Lower lobe of right lung (tissue), 2 donors: ENCODE measurements at regions not wholly inside any gene's neighbourhood (a gene's known extent, or its start where the extent isn't known, plus 50 kb on each side); places are given as distances from the start of the nearest gene placed in this dataset.
"Not testable (repeated sequence)": the region's sequence is repeated elsewhere in the genome, so short reads cannot be mapped to it uniquely, and the experiment has no call there.

Experiments
- ATAC-seq, 2 donors: fragments of 200-7000 bp; cut with Tn5 transposase; one replicate each; pipeline ENCODE4 v1.9.1; 2020 to 2022; ENCODE audit warnings: mild to moderate bottlenecking in 2 of 2, moderate library complexity in 2 of 2
- DNase-seq: peaks from one replicate; pipeline ENCODE4 v3.0.0-alpha.2; 2020
- H3K27ac ChIP-seq: fragments of 200-600 bp; one replicate; pipeline ENCODE4 v1.8.0; 2022
- H3K27me3 ChIP-seq: fragments of 200-600 bp; one replicate; pipeline ENCODE4 v1.8.0; 2022; ENCODE audit warnings: low read depth
- H3K36me3 ChIP-seq: fragments of 200-600 bp; one replicate; pipeline ENCODE4 v1.8.0; 2022; ENCODE audit warnings: mild to moderate bottlenecking
- H3K4me1 ChIP-seq: fragments of 200-600 bp; one replicate; pipeline ENCODE4 v1.8.0; 2022
- H3K4me3 ChIP-seq: fragments of 200-600 bp; one replicate; pipeline ENCODE4 v1.8.0; 2022; ENCODE audit warnings: mild to moderate bottlenecking
- H3K9me3 ChIP-seq: fragments of 200-600 bp; one replicate; pipeline ENCODE4 v1.8.0; 2022
- CTCF ChIP-seq: fragments of 200-600 bp; IDR thresholded peaks from one replicate; pipeline ENCODE4 v1.8.0; 2022; ENCODE audit warnings: antibody characterized with exemption, mild to moderate bottlenecking
- intact Hi-C: fragments of 100-400 bp; cut with DNase I; formaldehyde crosslinking; loops from one replicate; pipeline ENCODE4 v1.11.0; 2022
- donor health status: DM: no; HTN: yes; CAD: no; lungs with severe emphysema.

GRCh38 chr13:22938576-22938975 is 242.2 kb upstream of the SGCG start:
- no peak for TF ChIP-seq CTCF
- DNase-seq (no peak), ATAC-seq (no peak)
- no peaks in the 10 kb centered on the region for H3K9me3 ChIP-seq
- no peaks in the 10 kb centered on the region for H3K36me3 ChIP-seq
- no peaks in the 10 kb centered on the region for H3K27me3 ChIP-seq
- intact Hi-C loops, result no loop called here
- H3K27ac ChIP-seq, result no peak overlapping the region
- H3K4me3 ChIP-seq, result no peak overlapping the region
- H3K4me1 ChIP-seq, result no peaks in the 10 kb centered on the region

- ATAC-seq (no peak), DNase-seq (no peak)
- intact Hi-C loops, result no loop called here
- no peaks in the 10 kb centered on the region for H3K9me3 ChIP-seq
- TF ChIP-seq CTCF, result no peak
- no peaks in the 10 kb centered on the region for H3K36me3 ChIP-seq
- H3K4me1 ChIP-seq, result no peaks in the 10 kb centered on the region
- H3K27me3 ChIP-seq, result no peaks in the 10 kb centered on the region
- no peak overlapping the region for H3K4me3 ChIP-seq
- H3K27ac ChIP-seq, result no peak overlapping the region
These were observed 241.6 kb upstream of the SGCG start for GRCh38 chr13:22939157-22939556.

- TF ChIP-seq CTCF, result no peak
- ATAC-seq, result no peak
These were observed 240.6 kb upstream of the SGCG start for GRCh38 chr13:22940090-22940710.

GRCh38 chr13:22940736-22941135 is 240.0 kb upstream of the SGCG start:
- H3K9me3 ChIP-seq, result no peaks in the 10 kb centered on the region
- no peak for ATAC-seq
- H3K4me3 ChIP-seq, result no peak overlapping the region
- no peaks in the 10 kb centered on the region for H3K36me3 ChIP-seq
- H3K27me3 ChIP-seq, result no peaks in the 10 kb centered on the region
- no peaks in the 10 kb centered on the region for H3K4me1 ChIP-seq
- intact Hi-C loops, result no loop called here
- no peak overlapping the region for H3K27ac ChIP-seq
- no peak for DNase-seq
- no peak for TF ChIP-seq CTCF

More at GRCh38 chr13:22940090-22940710, 240.6 kb upstream of the SGCG start:
- H3K4me1 ChIP-seq, result no peaks in the 10 kb centered on the region
- no peaks in the 10 kb centered on the region for H3K36me3 ChIP-seq
- no peaks in the 10 kb centered on the region for H3K27me3 ChIP-seq
- H3K27ac ChIP-seq, result no peak overlapping the region
- intact Hi-C loops, result no loop called here
- DNase-seq, result no peak
- H3K4me3 ChIP-seq, result no peak overlapping the region
- no peaks in the 10 kb centered on the region for H3K9me3 ChIP-seq

GRCh38 chr13:22941495-22941894 is 239.3 kb upstream of the SGCG start:
- H3K4me3 ChIP-seq, intact Hi-C loops, H3K27ac ChIP-seq, DNase-seq, H3K4me1 ChIP-seq, H3K9me3 ChIP-seq, ATAC-seq, H3K36me3 ChIP-seq, H3K27me3 ChIP-seq: not testable (repeated sequence)

- H3K27me3 ChIP-seq, DNase-seq, H3K36me3 ChIP-seq, intact Hi-C loops, H3K27ac ChIP-seq, H3K4me3 ChIP-seq, H3K4me1 ChIP-seq, ATAC-seq, H3K9me3 ChIP-seq: not testable (repeated sequence)
These were observed 237.9 kb upstream of the SGCG start for GRCh38 chr13:22942831-22943230.

- Histone ChIP-seq H3K36me3 (no peaks in the 10 kb centered on the region), H3K4me3 (no peak overlapping the region), H3K27me3 (no peaks in the 10 kb centered on the region), H3K4me1 (no peaks in the 10 kb centered on the region), H3K27ac (no peak overlapping the region), H3K9me3 (no peaks in the 10 kb centered on the region)
- intact Hi-C loops, result no loop called here
- ATAC-seq (no peak), DNase-seq (no peak)
- no peak for TF ChIP-seq CTCF
These were observed 236.4 kb upstream of the SGCG start for GRCh38 chr13:22944378-22944777.
